ENCODE measurements at regions not wholly inside any gene's neighbourhood (a gene's known extent, or its start where the extent isn't known, plus 50 kb on each side); places are given as distances from the start of the nearest gene placed in this dataset.

DNA sequence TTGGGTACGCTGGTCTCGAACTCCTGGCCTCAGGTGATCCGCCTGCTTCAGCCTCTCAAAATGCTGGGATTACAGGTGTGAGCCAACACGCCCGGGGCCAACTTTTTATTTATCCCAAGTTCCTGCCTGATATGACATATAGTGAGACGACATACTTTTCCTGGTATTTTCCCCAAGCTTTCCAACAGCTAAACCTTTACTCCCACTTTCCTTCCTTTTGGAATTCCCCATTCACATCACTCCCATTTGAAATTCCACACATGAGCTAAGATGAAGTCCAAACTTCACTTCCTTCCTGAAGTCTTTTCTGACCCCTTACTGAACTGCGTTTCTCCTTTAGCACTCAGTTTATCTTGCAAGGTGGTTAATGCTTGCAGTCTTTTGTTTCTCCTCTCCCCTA is 64.1 kb downstream of the S1PR1 start (continued):
- TF ChIP-seq SAP30 (IDR thresholded peaks at IDR 0.05; ENCODE audit: insufficient read depth, insufficient replicate concordance, low read length): no peak
- TF ChIP-seq JUN (IDR thresholded peaks at IDR 0.05; ENCODE audit: low read depth, low read length): no peak
- no peak for TF ChIP-seq TEAD4 (IDR thresholded peaks at IDR 0.05; ENCODE audit: low read depth, low read length)
- TF ChIP-seq HDAC2 (IDR thresholded peaks at IDR 0.05; ENCODE audit: borderline replicate concordance in 1 of 2, low read depth in 2 of 2, low read length in 2 of 2): no peak
- TF ChIP-seq SIN3A (conservative IDR thresholded peaks at IDR 0.05 in 1 of 2, IDR thresholded peaks at IDR 0.05 in 1 of 2; ENCODE audit: low read depth in 1 of 2, low read length in 2 of 2): no peak
